H1 (cell line): ENCODE measurements at regions not wholly inside any gene's neighbourhood (a gene's known extent, or its start where the extent isn't known, plus 50 kb on each side); places are given as distances from the start of the nearest gene placed in this dataset.

ENCODE experiments used
- CTCF ChIA-PET: fragments of 300-600 bp; sonication (Branson Sonifier 250); formaldehyde crosslinking; loops from one replicate; lab custom pipeline; 2021; ENCODE audit not compliant: partially characterized antibody; lab: Charles Lee
- POLR2A ChIA-PET: fragments of 300-600 bp; sonication (Branson Sonifier 250); formaldehyde crosslinking; loops from one replicate; lab custom pipeline; 2021; ENCODE audit warnings: inconsistent platforms; ENCODE audit not compliant: partially characterized antibody; lab: Charles Lee
- DNase-seq, 2 experiments: peaks; one replicate each; pipeline versions ENCODE4 v3.0.0 to v3.0.0-alpha.2; 2010 to 2022; ENCODE audit warnings: low spot score in 2 of 2, low read depth in 1 of 2, mixed read lengths in 1 of 2
- FAIRE-seq: peaks from 2 replicates; lab custom pipeline; 2011; peaks lifted over from hg19 to GRCh38; lab: Jason Lieb, UNC
- H2AFZ ChIP-seq: 2 replicates; pipeline ENCODE4 v1.8.1; 2012; ENCODE audit warnings: low read length, inconsistent platforms
- H2AK5ac ChIP-seq: 2 replicates; pipeline ENCODE4 v1.6.1; 2013; ENCODE audit warnings: low read depth, low read length
- H2BK120ac ChIP-seq: replicated peaks from 2 replicates; pipeline ENCODE3; 2013; ENCODE audit warnings: low read depth, low read length, inconsistent platforms
- H2BK12ac ChIP-seq: 2 replicates; pipeline ENCODE4 v1.6.1; 2013; ENCODE audit warnings: low read depth, low read length
- H2BK15ac ChIP-seq: 2 replicates; pipeline ENCODE4 v1.6.1; 2013; ENCODE audit warnings: low read length
- H2BK20ac ChIP-seq: 2 replicates; pipeline ENCODE4 v1.6.1; 2013; ENCODE audit warnings: low read length
- H2BK5ac ChIP-seq: 2 replicates; pipeline ENCODE4 v1.6.1; 2013; ENCODE audit warnings: low read depth, low read length
- H3K14ac ChIP-seq: 2 replicates; pipeline ENCODE4 v1.6.1; 2013; ENCODE audit warnings: inconsistent platforms; ENCODE audit not compliant: insufficient read length
- H3K18ac ChIP-seq: 2 replicates; pipeline ENCODE4 v1.6.1; 2013; ENCODE audit warnings: low read length; ENCODE audit errors: extremely low read depth
- H3K23ac ChIP-seq: 2 replicates; pipeline ENCODE4 v1.6.1; 2013; ENCODE audit warnings: inconsistent platforms; ENCODE audit not compliant: insufficient read length
- H3K23me2 ChIP-seq: 2 replicates; pipeline ENCODE4 v1.6.1; 2013; ENCODE audit warnings: low read depth, low read length
- H3K27ac ChIP-seq: 2 replicates; pipeline ENCODE4 v1.6.1; 2011; ENCODE audit warnings: low read depth, low read length, inconsistent platforms
- H3K27me3 ChIP-seq, 4 experiments: replicated peaks in 1 of 4; 1 replicate in 1 of 4; 2 replicates in 3 of 4; pipeline versions ENCODE4 v1.6.1 to v1.8.1; 2011 to 2013; ENCODE audit warnings: low read length in 3 of 4, mild to moderate bottlenecking in 3 of 4, inconsistent platforms in 2 of 4, mixed read lengths in 2 of 4, moderate library complexity in 1 of 4; ENCODE audit not compliant: control insufficient read depth in 3 of 4, insufficient read depth in 3 of 4; ENCODE audit errors: extremely low read depth in 1 of 4
- H3K36me3 ChIP-seq, 4 experiments: 2 replicates each; pipeline versions ENCODE4 v1.6.1 to v1.8.1; 2011 to 2013; ENCODE audit warnings: mild to moderate bottlenecking in 4 of 4, low read length in 3 of 4, moderate library complexity in 2 of 4, control low read depth in 1 of 4, inconsistent platforms in 1 of 4; ENCODE audit not compliant: insufficient read depth in 4 of 4, control insufficient read depth in 2 of 4
- H3K4ac ChIP-seq: replicated peaks from 2 replicates; pipeline ENCODE3; 2013; ENCODE audit warnings: low read length, low read depth, mixed read lengths, inconsistent platforms; ENCODE audit not compliant: insufficient read length
- H3K4me1 ChIP-seq, 4 experiments: replicated peaks in 1 of 4; 1 replicate in 1 of 4; 2 replicates in 3 of 4; pipeline versions ENCODE4 v1.6.1 to v1.8.1; 2011 to 2013; ENCODE audit warnings: low read length in 3 of 4, inconsistent platforms in 2 of 4, mixed read lengths in 1 of 4; ENCODE audit not compliant: insufficient read depth in 4 of 4, control insufficient read depth in 3 of 4
- H3K4me2 ChIP-seq, 2 experiments: 2 replicates each; pipeline versions ENCODE4 v1.6.1 to v1.8.1; 2011 to 2013; ENCODE audit warnings: low read depth in 2 of 2, low read length in 2 of 2, control low read depth in 1 of 2, inconsistent platforms in 1 of 2, mild to moderate bottlenecking in 1 of 2; ENCODE audit not compliant: insufficient read depth in 1 of 2
- H3K4me3 ChIP-seq, 4 experiments: fragments of 200-600, 300-600 bp in 1 of 4; sonication (generic), shearing (Covaris generic), sonication (Bioruptor Twin) in 1 of 4; 2 replicates each; pipeline versions ENCODE4 v1.5.1 to v1.8.1; 2011 to 2016; ENCODE audit warnings: low read length in 4 of 4, low read depth in 3 of 4, control low read depth in 2 of 4, inconsistent platforms in 2 of 4, mild to moderate bottlenecking in 2 of 4, mixed read lengths in 1 of 4, moderate library complexity in 1 of 4; ENCODE audit not compliant: insufficient read depth in 2 of 4; ENCODE audit errors: extremely low read depth in 1 of 4
- H3K56ac ChIP-seq: replicated peaks from 2 replicates; pipeline ENCODE3; 2013; ENCODE audit warnings: low read depth, mild to moderate bottlenecking, mixed read lengths, low read length, inconsistent platforms; ENCODE audit not compliant: insufficient read length
- H3K79me1 ChIP-seq: 2 replicates; pipeline ENCODE4 v1.6.1; 2013; ENCODE audit warnings: low read depth, low read length, control low read depth
- H3K79me2 ChIP-seq, 2 experiments: 2 replicates each; pipeline versions ENCODE4 v1.6.1 to v1.8.1; 2012 to 2013; ENCODE audit warnings: low read length in 2 of 2, mild to moderate bottlenecking in 2 of 2, inconsistent platforms in 1 of 2; ENCODE audit not compliant: insufficient read depth in 2 of 2, control insufficient read depth in 1 of 2
- H3K9ac ChIP-seq, 4 experiments: replicated peaks in 1 of 4; 1 replicate in 1 of 4; 2 replicates in 3 of 4; pipeline versions ENCODE4 v1.6.1 to v1.8.1; 2011 to 2013; ENCODE audit warnings: low read depth in 3 of 4, low read length in 3 of 4, control low read depth in 2 of 4, mild to moderate bottlenecking in 2 of 4, moderate library complexity in 2 of 4, inconsistent platforms in 1 of 4; ENCODE audit errors: extremely low read depth in 1 of 4
- H3K9me3 ChIP-seq, 2 experiments: 2 replicates each; pipeline versions ENCODE4 v1.6.1 to v1.8.1; 2012 to 2013; ENCODE audit warnings: mild to moderate bottlenecking in 2 of 2, moderate library complexity in 2 of 2, control low read depth in 1 of 2, inconsistent platforms in 1 of 2, low read depth in 1 of 2, low read length in 1 of 2, mixed read lengths in 1 of 2; ENCODE audit not compliant: insufficient read depth in 2 of 2
- H4K20me1 ChIP-seq, 2 experiments: replicated peaks in 1 of 2; 2 replicates each; pipeline versions ENCODE3 to v1.8.1; 2011 to 2013; ENCODE audit warnings: inconsistent platforms in 2 of 2, low read length in 2 of 2, mild to moderate bottlenecking in 1 of 2; ENCODE audit not compliant: insufficient read depth in 2 of 2, control insufficient read depth in 1 of 2
- H4K5ac ChIP-seq: 2 replicates; pipeline ENCODE4 v1.6.1; 2013; ENCODE audit warnings: low read length, low read depth, mixed read lengths, inconsistent platforms; ENCODE audit not compliant: insufficient read length
- H4K8ac ChIP-seq: 2 replicates; pipeline ENCODE4 v1.8.0; 2013; ENCODE audit warnings: mild to moderate bottlenecking, moderate library complexity, low read length, inconsistent platforms; ENCODE audit not compliant: insufficient read depth; ENCODE audit errors: extremely low read depth
- H4K91ac ChIP-seq: replicated peaks from 2 replicates; pipeline ENCODE3; 2013; ENCODE audit warnings: low read length, mixed read lengths, inconsistent platforms; ENCODE audit not compliant: insufficient read length
- ASH2L ChIP-seq: fragments of 200-600, 300-600 bp; sonication (generic); IDR thresholded peaks from one replicate; pipeline ENCODE4 v1.7.1; 2017; ENCODE audit warnings: low read length
- BRCA1 ChIP-seq: IDR thresholded peaks from 2 replicates; pipeline ENCODE4 v1.6.1; 2012; ENCODE audit warnings: low read depth, low read length, improper control_type of control experiment
- CEBPB ChIP-seq: IDR thresholded peaks from 2 replicates; pipeline ENCODE4 v1.6.1; 2012; ENCODE audit warnings: low read depth, low read length
- EP300 ChIP-seq, 2 experiments: IDR thresholded peaks; 1 replicate in 1 of 2; 2 replicates in 1 of 2; pipeline ENCODE4 v1.6.1; 2011 to 2012; ENCODE audit warnings: low read depth in 2 of 2, low read length in 2 of 2, mild to moderate bottlenecking in 2 of 2, borderline replicate concordance in 1 of 2, inconsistent platforms in 1 of 2, moderate library complexity in 1 of 2
- GTF2F1 ChIP-seq: IDR thresholded peaks from 2 replicates; pipeline ENCODE4 v1.6.1; 2012; ENCODE audit warnings: low read depth, low read length, improper control_type of control experiment, borderline replicate concordance
- HDAC2 ChIP-seq, 2 experiments: fragments of 300-600 bp in 1 of 2; sonication (generic) in 1 of 2; IDR thresholded peaks; 2 replicates each; pipeline ENCODE4 v1.6.1; 2011 to 2012; ENCODE audit warnings: low read depth in 2 of 2, low read length in 2 of 2, mild to moderate bottlenecking in 2 of 2, moderate library complexity in 2 of 2, borderline replicate concordance in 1 of 2, inconsistent platforms in 1 of 2
- JUND ChIP-seq: IDR thresholded peaks from 2 replicates; pipeline ENCODE4 v1.6.1; 2011; ENCODE audit warnings: mild to moderate bottlenecking, improper control_type of control experiment, low read length
- MAFK ChIP-seq: IDR thresholded peaks from 2 replicates; pipeline ENCODE4 v1.6.1; 2012; ENCODE audit warnings: low read depth, mild to moderate bottlenecking, improper control_type of control experiment, low read length
- NRF1 ChIP-seq: IDR thresholded peaks from 2 replicates; pipeline ENCODE4 v1.6.1; 2011; ENCODE audit warnings: mild to moderate bottlenecking, low read depth, low read length, improper control_type of control experiment
- SUZ12 ChIP-seq: fragments of 200-600 bp; sonication (generic); IDR thresholded peaks from 2 replicates; pipeline ENCODE4 v1.6.1; 2012; ENCODE audit warnings: mild to moderate bottlenecking, inconsistent platforms, low read length, moderate library complexity, mixed read lengths
- YY1 ChIP-seq: IDR thresholded peaks from 2 replicates; pipeline ENCODE4 v1.6.1; 2011; ENCODE audit warnings: low read depth, mild to moderate bottlenecking, low read length
- ZNF274 ChIP-seq: IDR thresholded peaks from 2 replicates; pipeline ENCODE4 v1.7.0; 2012; ENCODE audit warnings: low read length, borderline replicate concordance; ENCODE audit errors: extremely low read depth
- WGBS, 2 experiments: shearing (Covaris generic) in 1 of 2; methylation state at CpG; one replicate each; pipeline versions ENCODE4 v1.1.6 to v1.1.7; 2013 to 2015; ENCODE audit warnings: low lambda C conversion rate in 2 of 2, mixed read lengths in 2 of 2, inconsistent platforms in 1 of 2, low coverage in 1 of 2, missing lambda C conversion rate in 1 of 2; ENCODE audit not compliant: insufficient replicate concordance in 2 of 2, insufficient coverage in 1 of 2, insufficient read length in 1 of 2; ENCODE audit errors: extremely low coverage in 1 of 2, missing lambda C conversion rate in 1 of 2; 5-methylcytosine and 5-hydroxymethylcytosine counted together

DNA sequence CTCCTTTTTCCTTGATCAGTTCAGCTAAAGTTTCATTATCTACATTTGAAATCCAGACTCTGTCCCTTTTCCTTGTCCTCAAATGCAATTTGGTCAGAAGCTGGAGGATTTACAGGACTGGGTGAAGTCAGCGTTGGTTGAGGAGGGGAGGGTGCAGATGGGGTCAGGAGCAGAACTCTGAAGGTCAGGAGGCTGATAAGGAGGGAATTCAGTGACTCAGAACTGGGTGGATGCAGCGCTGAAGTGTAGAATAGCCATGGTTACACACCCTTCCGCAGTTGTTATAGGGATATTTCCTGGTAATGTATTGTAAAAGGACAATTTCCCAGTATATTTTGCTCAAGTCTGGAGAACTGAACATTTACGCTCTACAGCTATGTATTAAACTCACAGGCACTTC is 133.1 kb upstream of the FOXA2 start:
- no peak overlapping the region for H2AFZ ChIP-seq
- H3K9ac ChIP-seq: no peak overlapping the region
- no peaks in the 10 kb centered on the region for H3K4me1 ChIP-seq
- no peaks in the 10 kb centered on the region for H4K20me1 ChIP-seq
- no peak overlapping the region for H2BK20ac ChIP-seq
- H4K8ac ChIP-seq: no peak overlapping the region
- no peak overlapping the region for H4K5ac ChIP-seq
- H3K14ac ChIP-seq: no peak overlapping the region
- H3K79me1 ChIP-seq: no peaks in the 10 kb centered on the region
- no peaks in the 10 kb centered on the region for H3K36me3 ChIP-seq
- no peak overlapping the region for H2BK120ac ChIP-seq
- no peak overlapping the region for H3K23ac ChIP-seq
- H3K56ac ChIP-seq: no peak overlapping the region
- no peaks in the 10 kb centered on the region for H3K27me3 ChIP-seq
- H3K4me3 ChIP-seq: no peak overlapping the region
- no peaks in the 10 kb centered on the region for H3K9me3 ChIP-seq
- H3K4ac ChIP-seq: no peak overlapping the region
- H4K91ac ChIP-seq: no peak overlapping the region
- H3K23me2 ChIP-seq: no peaks in the 10 kb centered on the region
- H2BK5ac ChIP-seq: no peak overlapping the region
- H3K18ac ChIP-seq: no peak overlapping the region
- POLR2A ChIA-PET: no interaction called here
- 91% methylated on average over 4 of the region's 4 CpGs; no CpG with 5 or more reads in 1 of the 2 experiments for WGBS, 2 experiments
- H2BK15ac ChIP-seq: no peak overlapping the region
- H2BK12ac ChIP-seq: no peak overlapping the region
- no peak overlapping the region for H2AK5ac ChIP-seq
- no peaks in the 10 kb centered on the region for H3K79me2 ChIP-seq
- H3K27ac ChIP-seq: no peak overlapping the region
- FAIRE-seq (no peak), DNase-seq (no peak)
- CTCF ChIA-PET: interaction anchor here (0.9 to 1.6 kb wide), 4 partner anchors 9 to 320 kb away, joined by 3 read pairs; no protein-coding TSS in a partner anchor
- no peak overlapping the region for H3K4me2 ChIP-seq
- no peak for TF ChIP-seq HDAC2 (IDR thresholded peaks at IDR 0.05; ENCODE audit: borderline replicate concordance in 1 of 2, low read depth in 2 of 2, low read length in 2 of 2)
- TF ChIP-seq GTF2F1: no peak
- TF ChIP-seq CEBPB: no peak
- TF ChIP-seq SUZ12: no peak
- TF ChIP-seq YY1: no peak
- no peak for TF ChIP-seq BRCA1
- TF ChIP-seq NRF1: no peak
- no peak for TF ChIP-seq ZNF274
- no peak for TF ChIP-seq EP300 (IDR thresholded peaks at IDR 0.05; ENCODE audit: borderline replicate concordance in 1 of 2, low read depth in 2 of 2, low read length in 2 of 2)
- TF ChIP-seq MAFK: no peak
- TF ChIP-seq ASH2L: no peak
- no peak for TF ChIP-seq JUND
- TF ChIP-seq, all 59 proteins: peak for 0
